GM21737 (cell line): ENCODE measurements at regions not wholly inside any gene's neighbourhood (a gene's known extent, or its start where the extent isn't known, plus 50 kb on each side); places are given as distances from the start of the nearest gene placed in this dataset.

ENCODE experiments used
- ATAC-seq: cut with Tn5 transposase; IDR thresholded peaks from one replicate; pipeline ENCODE4 v1.9.1; 2021; ENCODE audit warnings: mild to moderate bottlenecking, moderate library complexity; ENCODE audit not compliant: unreplicated experiment

GRCh38 chr2:38427936-38428335, 50.9 kb upstream of the ATL2 start:
- no peak for ATAC-seq

GRCh38 chr2:38427054-38427453, 50.0 kb upstream of the ATL2 start:
- ATAC-seq = no peak
